Thoracic aorta (tissue), 2 donors: ENCODE measurements at regions not wholly inside any gene's neighbourhood (a gene's known extent, or its start where the extent isn't known, plus 50 kb on each side); places are given as distances from the start of the nearest gene placed in this dataset.

ENCODE experiments used
- ATAC-seq: fragments of 150-250 bp; one replicate; pipeline ENCODE4 v1.8.0; 2017; ENCODE audit warnings: low read depth; ENCODE audit not compliant: insufficient number of reproducible peaks, low FRiP score
- DNase-seq: peaks from one replicate; pipeline ENCODE4 v3.0.0-alpha.2; 2020; ENCODE audit warnings: low spot score
- H3K27ac ChIP-seq, 2 donors: fragments of 200-600 bp; sonication (generic); 1 replicate in 1 of 2; 2 replicates in 1 of 2; pipeline ENCODE4 v1.5.1; 2016; ENCODE audit warnings: mild to moderate bottlenecking in 2 of 2, moderate library complexity in 2 of 2
- H3K27me3 ChIP-seq: fragments of 200-600 bp; sonication (generic); replicated peaks from 2 replicates; pipeline ENCODE4 v1.6.0; 2016; ENCODE audit warnings: mild to moderate bottlenecking; ENCODE audit not compliant: insufficient read depth
- H3K36me3 ChIP-seq: fragments of 200-600 bp; sonication (generic); one replicate; pipeline ENCODE4 v1.5.1; 2016
- H3K4me1 ChIP-seq, 2 donors: fragments of 200-600 bp; sonication (generic); 1 replicate in 1 of 2; 2 replicates in 1 of 2; pipeline versions ENCODE4 v1.5.1 to v1.6.0; 2016; ENCODE audit warnings: low read depth in 2 of 2, mild to moderate bottlenecking in 1 of 2; ENCODE audit not compliant: control insufficient read depth in 1 of 2
- H3K4me3 ChIP-seq: fragments of 200-600 bp; sonication (generic); 2 replicates; pipeline ENCODE4 v1.5.1; 2016; ENCODE audit warnings: mild to moderate bottlenecking
- H3K9me3 ChIP-seq: fragments of 200-600 bp; sonication (generic); 2 replicates; pipeline ENCODE4 v1.5.1; 2016
- CTCF ChIP-seq: fragments of 200-600 bp; sonication (generic); IDR thresholded peaks from one replicate; pipeline ENCODE4 v1.5.1; 2019; ENCODE audit warnings: antibody characterized with exemption

GRCh38 chr14:40894846-40895245, 711.8 kb upstream of the LRFN5 start:
- Histone ChIP-seq H3K4me1 (no peaks in the 10 kb centered on the region), H3K9me3 (no peaks in the 10 kb centered on the region), H3K36me3 (no peaks in the 10 kb centered on the region), H3K27ac (no peak overlapping the region), H3K4me3 (no peak overlapping the region), H3K27me3 (no peaks in the 10 kb centered on the region)
- TF ChIP-seq CTCF, result no peak
- ATAC-seq, result no peak
- no peak for DNase-seq

- H3K27me3 ChIP-seq, result no peaks in the 10 kb centered on the region
- ATAC-seq, result no peak
- no peak for TF ChIP-seq CTCF
- no peaks in the 10 kb centered on the region for H3K36me3 ChIP-seq
- H3K4me1 ChIP-seq, result no peaks in the 10 kb centered on the region
- no peak overlapping the region for H3K4me3 ChIP-seq
- H3K27ac ChIP-seq, result no peak overlapping the region
- DNase-seq, result no peak
- H3K9me3 ChIP-seq, result no peaks in the 10 kb centered on the region
Measured at GRCh38 chr14:40889126-40889525, 717.5 kb upstream of the LRFN5 start.

GRCh38 chr14:40887912-40888311, 718.8 kb upstream of the LRFN5 start:
- H3K4me1 ChIP-seq, result no peaks in the 10 kb centered on the region
- H3K36me3 ChIP-seq, result no peaks in the 10 kb centered on the region
- TF ChIP-seq CTCF, result no peak
- no peak overlapping the region for H3K27ac ChIP-seq
- no peaks in the 10 kb centered on the region for H3K27me3 ChIP-seq
- DNase-seq (no peak), ATAC-seq (no peak)
- H3K9me3 ChIP-seq, result no peaks in the 10 kb centered on the region
- H3K4me3 ChIP-seq, result no peak overlapping the region

GRCh38 chr14:40870252-40870651, 736.4 kb upstream of the LRFN5 start:
- H3K9me3 ChIP-seq, result no peaks in the 10 kb centered on the region
- DNase-seq (no peak), ATAC-seq (no peak)
- H3K36me3 ChIP-seq, result no peaks in the 10 kb centered on the region
- H3K27me3 ChIP-seq, result no peaks in the 10 kb centered on the region
- H3K4me3 ChIP-seq, result no peak overlapping the region
- TF ChIP-seq CTCF, result no peak
- H3K27ac ChIP-seq, result no peak overlapping the region
- no peaks in the 10 kb centered on the region for H3K4me1 ChIP-seq

GRCh38 chr14:40859055-40859454, 747.6 kb upstream of the LRFN5 start:
- TF ChIP-seq CTCF, result no peak

More at GRCh38 chr14:40859055-40859454, 747.6 kb upstream of the LRFN5 start:
- H3K4me1 ChIP-seq, result no peaks in the 10 kb centered on the region
- H3K9me3 ChIP-seq, result no peaks in the 10 kb centered on the region
- no peak overlapping the region for H3K4me3 ChIP-seq
- no peaks in the 10 kb centered on the region for H3K27me3 ChIP-seq
- DNase-seq, result no peak
- ATAC-seq, result no peak
- H3K27ac ChIP-seq, result no peak overlapping the region
- H3K36me3 ChIP-seq, result no peaks in the 10 kb centered on the region
